MM.1S (cell line): ENCODE measurements at regions not wholly inside any gene's neighbourhood (a gene's known extent, or its start where the extent isn't known, plus 50 kb on each side); places are given as distances from the start of the nearest gene placed in this dataset.
"Not testable (repeated sequence)": the region's sequence is repeated elsewhere in the genome, so short reads cannot be mapped to it uniquely, and the experiment has no call there.

ENCODE experiments used
- DNase-seq: peaks from one replicate; pipeline ENCODE4 v3.0.0-alpha.2; 2015
- H2AFZ ChIP-seq: fragments of 300-600 bp; sonication (generic); 2 replicates; pipeline ENCODE4 v1.6.0; 2016; ENCODE audit warnings: antibody characterized with exemption, low read length
- H3F3A ChIP-seq: fragments of 300-600 bp; sonication (generic); 2 replicates; pipeline ENCODE4 v1.6.1; 2016; ENCODE audit warnings: mild to moderate bottlenecking, antibody characterized with exemption, low read length, moderate library complexity, mixed read lengths; ENCODE audit not compliant: insufficient read depth
- H3K27ac ChIP-seq: fragments of 300-600 bp; sonication (generic); 2 replicates; pipeline ENCODE4 v1.5.1; 2016; ENCODE audit warnings: mild to moderate bottlenecking, low read length
- H3K27me3 ChIP-seq: fragments of 300-600 bp; sonication (generic); replicated peaks from 2 replicates; pipeline ENCODE4 v1.6.0; 2016; ENCODE audit warnings: low read length; ENCODE audit not compliant: insufficient read depth
- H3K36me3 ChIP-seq: fragments of 300-600 bp; sonication (generic); replicated peaks from 2 replicates; pipeline ENCODE4 v1.6.1; 2016; ENCODE audit warnings: mild to moderate bottlenecking, low read length, mixed read lengths; ENCODE audit not compliant: insufficient read depth
- H3K4me1 ChIP-seq: fragments of 300-600 bp; sonication (generic); 2 replicates; pipeline ENCODE4 v1.6.1; 2016; ENCODE audit warnings: low read length, mixed read lengths
- H3K4me2 ChIP-seq: fragments of 300-600 bp; sonication (generic); 2 replicates; pipeline ENCODE4 v1.6.0; 2016; ENCODE audit warnings: low read depth, low read length
- H3K4me3 ChIP-seq: fragments of 300-600 bp; sonication (generic); 2 replicates; pipeline ENCODE4 v1.5.1; 2016; ENCODE audit warnings: low read length, mixed read lengths
- H3K79me2 ChIP-seq: fragments of 300-600 bp; sonication (generic); 2 replicates; pipeline ENCODE4 v1.6.1; 2016; ENCODE audit warnings: mixed run types, low read length, mixed read lengths
- H3K9ac ChIP-seq: fragments of 300-600 bp; sonication (generic); 2 replicates; pipeline ENCODE4 v1.6.1; 2016; ENCODE audit warnings: low read length, mixed read lengths
- H3K9me2 ChIP-seq: fragments of 300-600 bp; sonication (generic); replicated peaks from 2 replicates; pipeline ENCODE4 v1.6.1; 2016; ENCODE audit warnings: mild to moderate bottlenecking, low read length, mixed read lengths; ENCODE audit not compliant: insufficient read depth
- H3K9me3 ChIP-seq: fragments of 300-600 bp; sonication (generic); replicated peaks from 2 replicates; pipeline ENCODE4 v1.6.1; 2016; ENCODE audit warnings: mild to moderate bottlenecking, low read length, mixed read lengths; ENCODE audit not compliant: insufficient read depth
- H4K20me1 ChIP-seq: fragments of 300-600 bp; sonication (generic); 2 replicates; pipeline ENCODE4 v1.6.1; 2016; ENCODE audit warnings: mild to moderate bottlenecking, low read length, moderate library complexity, mixed read lengths; ENCODE audit not compliant: insufficient read depth
- EZH2 ChIP-seq: fragments of 300-600 bp; sonication (generic); optimal IDR thresholded peaks from 2 replicates; pipeline ENCODE3; 2017; ENCODE audit warnings: low read depth, mild to moderate bottlenecking, antibody characterized with exemption, low read length, mixed read lengths
- EZH2phosphoT487 ChIP-seq: fragments of 300-600 bp; sonication (generic); IDR thresholded peaks from 2 replicates; pipeline ENCODE4 v1.6.1; 2018; ENCODE audit warnings: antibody characterized with exemption, low read length
- TF ChIP-seq, protein P1 (sequence below): fragments of 300-600 bp; sonication (generic); IDR thresholded peaks from 2 replicates; pipeline ENCODE4 v1.5.1; 2016; ENCODE audit warnings: antibody characterized with exemption, low read length, mixed read lengths

DNA sequence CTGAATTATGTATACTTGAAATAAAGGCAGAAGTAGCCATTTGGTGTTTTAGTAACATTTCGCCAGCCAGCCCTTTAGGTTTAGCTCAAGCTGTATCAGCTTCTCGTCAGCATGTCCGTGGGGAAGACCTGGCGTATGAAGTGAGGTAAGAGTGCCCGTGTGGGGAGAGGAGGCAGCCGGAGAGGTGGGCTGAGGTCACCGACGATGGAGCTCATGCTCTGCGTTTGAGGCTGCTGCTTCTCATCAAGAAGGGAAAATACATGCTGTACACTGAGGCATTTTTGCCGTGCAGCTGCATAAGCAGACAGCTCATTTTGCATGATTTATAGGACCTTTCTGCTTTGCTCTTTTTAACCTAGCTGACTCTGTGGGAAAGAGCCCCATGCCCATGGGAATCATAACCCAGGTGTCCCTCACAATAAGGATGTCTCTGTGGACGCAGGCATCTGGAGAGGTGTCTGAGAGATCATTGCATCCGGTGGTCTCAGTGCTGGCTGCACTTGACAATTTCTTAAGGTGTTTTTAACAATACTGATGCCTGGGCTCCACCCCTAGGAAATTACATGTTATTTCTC is 179.1 kb downstream of the ABCC12 start:
- TF ChIP-seq, protein P1, sequence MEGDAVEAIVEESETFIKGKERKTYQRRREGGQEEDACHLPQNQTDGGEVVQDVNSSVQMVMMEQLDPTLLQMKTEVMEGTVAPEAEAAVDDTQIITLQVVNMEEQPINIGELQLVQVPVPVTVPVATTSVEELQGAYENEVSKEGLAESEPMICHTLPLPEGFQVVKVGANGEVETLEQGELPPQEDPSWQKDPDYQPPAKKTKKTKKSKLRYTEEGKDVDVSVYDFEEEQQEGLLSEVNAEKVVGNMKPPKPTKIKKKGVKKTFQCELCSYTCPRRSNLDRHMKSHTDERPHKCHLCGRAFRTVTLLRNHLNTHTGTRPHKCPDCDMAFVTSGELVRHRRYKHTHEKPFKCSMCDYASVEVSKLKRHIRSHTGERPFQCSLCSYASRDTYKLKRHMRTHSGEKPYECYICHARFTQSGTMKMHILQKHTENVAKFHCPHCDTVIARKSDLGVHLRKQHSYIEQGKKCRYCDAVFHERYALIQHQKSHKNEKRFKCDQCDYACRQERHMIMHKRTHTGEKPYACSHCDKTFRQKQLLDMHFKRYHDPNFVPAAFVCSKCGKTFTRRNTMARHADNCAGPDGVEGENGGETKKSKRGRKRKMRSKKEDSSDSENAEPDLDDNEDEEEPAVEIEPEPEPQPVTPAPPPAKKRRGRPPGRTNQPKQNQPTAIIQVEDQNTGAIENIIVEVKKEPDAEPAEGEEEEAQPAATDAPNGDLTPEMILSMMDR: no peak
- TF ChIP-seq EZH2phosphoT487: no peak
- no peak for TF ChIP-seq EZH2
- no peaks in the 10 kb centered on the region for H4K20me1 ChIP-seq
- H3K4me3 ChIP-seq: no peak overlapping the region
- no peaks in the 10 kb centered on the region for H3K36me3 ChIP-seq
- no peaks in the 10 kb centered on the region for H3F3A ChIP-seq
- no peaks in the 10 kb centered on the region for H3K9me3 ChIP-seq
- no peaks in the 10 kb centered on the region for H3K4me1 ChIP-seq
- no peak overlapping the region for H3K9ac ChIP-seq
- no peaks in the 10 kb centered on the region for H3K79me2 ChIP-seq
- no peak for DNase-seq
- no peak overlapping the region for H3K27ac ChIP-seq
- no peak overlapping the region for H2AFZ ChIP-seq
- no peaks in the 10 kb centered on the region for H3K27me3 ChIP-seq
- no peak overlapping the region for H3K4me2 ChIP-seq
- H3K9me2 ChIP-seq: no peaks in the 10 kb centered on the region

DNA sequence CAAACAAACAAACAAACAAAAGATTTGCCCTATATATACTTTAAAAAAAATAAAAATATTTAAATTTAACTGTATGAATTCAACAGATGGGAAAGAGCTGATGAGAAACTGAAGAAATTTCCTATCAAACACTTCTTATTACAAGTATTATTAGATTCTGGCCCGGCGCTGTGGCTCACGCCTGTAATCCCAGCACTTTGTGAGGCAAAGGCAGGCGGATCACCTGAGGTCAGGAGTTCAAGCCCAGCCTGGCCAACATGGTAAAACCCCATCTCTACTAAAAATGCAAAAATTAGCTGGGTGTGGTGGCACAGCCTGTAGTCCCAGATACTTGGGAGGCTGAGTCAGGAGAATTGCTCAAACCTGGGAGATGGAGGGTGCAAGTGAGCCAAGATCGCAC is 180.8 kb downstream of the ABCC12 start:
- H4K20me1 ChIP-seq, H3K9ac ChIP-seq, H3F3A ChIP-seq, H3K36me3 ChIP-seq, H3K4me1 ChIP-seq, H3K9me2 ChIP-seq, H3K4me2 ChIP-seq, H3K79me2 ChIP-seq, H3K27ac ChIP-seq, H3K9me3 ChIP-seq, DNase-seq, H3K27me3 ChIP-seq, H3K4me3 ChIP-seq, H2AFZ ChIP-seq: not testable (repeated sequence)

DNA sequence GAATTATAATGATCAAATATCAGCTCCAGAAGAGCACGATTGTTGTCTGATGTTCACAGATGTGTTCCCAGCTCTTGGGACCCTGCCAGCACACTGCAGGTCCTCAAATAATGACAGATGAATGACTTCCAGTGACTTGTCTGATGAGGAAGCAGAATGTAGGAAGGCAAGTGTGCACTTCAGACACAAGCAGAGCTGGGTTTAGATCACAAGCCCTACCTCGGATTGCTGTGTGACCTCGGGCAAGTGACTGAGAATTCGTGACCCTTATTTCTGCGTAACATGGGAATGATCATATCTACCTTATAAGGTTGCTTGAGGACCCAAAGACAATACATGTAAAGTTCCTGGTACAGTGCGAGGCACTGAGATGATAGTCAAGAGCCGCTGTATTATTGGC is 182.2 kb downstream of the ABCC12 start:
- H3K4me3 ChIP-seq: no peak overlapping the region
- H3F3A ChIP-seq: no peaks in the 10 kb centered on the region
- no peak overlapping the region for H3K9ac ChIP-seq
- H3K9me3 ChIP-seq: no peaks in the 10 kb centered on the region
- no peaks in the 10 kb centered on the region for H3K79me2 ChIP-seq
- no peaks in the 10 kb centered on the region for H3K4me1 ChIP-seq
- no peak overlapping the region for H2AFZ ChIP-seq
- no peak for DNase-seq
- H3K4me2 ChIP-seq: no peak overlapping the region
- H3K27ac ChIP-seq: no peak overlapping the region
- no peak for TF ChIP-seq EZH2
- no peak for TF ChIP-seq EZH2phosphoT487
- TF ChIP-seq, protein P1: no peak
- no peaks in the 10 kb centered on the region for H4K20me1 ChIP-seq
- no peaks in the 10 kb centered on the region for H3K36me3 ChIP-seq
- H3K9me2 ChIP-seq: no peaks in the 10 kb centered on the region
- H3K27me3 ChIP-seq: no peaks in the 10 kb centered on the region

DNA sequence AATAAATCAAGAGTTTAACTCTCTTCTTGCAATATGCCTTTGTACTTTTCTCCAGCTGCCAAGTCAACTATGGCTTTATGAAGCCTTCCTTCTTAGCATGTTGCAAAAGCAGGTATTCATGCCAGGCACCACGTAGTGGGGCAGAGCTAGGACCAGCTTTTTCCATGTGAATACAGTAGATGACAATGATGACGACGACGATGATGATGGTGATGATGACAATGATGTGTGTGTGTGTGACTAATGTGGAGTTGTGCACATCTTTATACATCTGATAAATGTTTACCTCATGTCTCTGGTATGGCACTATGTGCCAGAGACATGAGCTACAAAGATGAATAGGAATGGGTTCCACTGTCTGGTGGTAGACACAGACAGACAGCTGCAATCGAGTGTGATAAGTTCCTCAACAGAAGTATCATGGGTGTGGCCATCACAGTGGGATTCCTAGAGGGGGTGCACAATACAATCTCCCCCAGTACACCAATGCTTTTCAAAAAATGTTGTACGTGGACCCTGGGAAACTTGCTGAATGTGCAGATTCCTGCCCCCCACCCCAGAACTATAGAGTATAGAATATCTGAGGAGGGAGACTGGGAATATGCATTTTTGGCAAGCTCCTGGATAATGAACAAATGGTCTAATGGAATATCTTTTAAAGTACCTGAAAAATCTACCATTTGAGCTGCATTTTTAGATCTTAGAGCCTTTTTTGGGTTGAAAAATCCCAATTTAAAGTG is 183.4 kb downstream of the ABCC12 start:
- Histone ChIP-seq H3K4me2 (no peak overlapping the region), H3K9me3 (no peaks in the 10 kb centered on the region), H3K9ac (no peak overlapping the region), H3K36me3 (no peaks in the 10 kb centered on the region), H3K27ac (no peak overlapping the region), H3K9me2 (no peaks in the 10 kb centered on the region), H3K4me1 (no peaks in the 10 kb centered on the region), H2AFZ (no peak overlapping the region), H4K20me1 (no peaks in the 10 kb centered on the region), H3K79me2 (no peaks in the 10 kb centered on the region), H3F3A (no peaks in the 10 kb centered on the region), H3K27me3 (no peaks in the 10 kb centered on the region), H3K4me3 (no peak overlapping the region)
- no peak for DNase-seq
- TF ChIP-seq EZH2phosphoT487 (no peak), EZH2 (no peak)
- TF ChIP-seq, protein P1: no peak
